KMS-11 (cell line): ENCODE measurements at regions not wholly inside any gene's neighbourhood (a gene's known extent, or its start where the extent isn't known, plus 50 kb on each side); places are given as distances from the start of the nearest gene placed in this dataset.
"Not testable (repeated sequence)": the region's sequence is repeated elsewhere in the genome, so short reads cannot be mapped to it uniquely, and the experiment has no call there.

Source experiments
- H2AFZ ChIP-seq: fragments of 200-600 bp; sonication (generic); 2 replicates; pipeline ENCODE4 v1.6.1; 2016; ENCODE audit warnings: antibody characterized with exemption, mixed run types, low read depth
- H3K27ac ChIP-seq: fragments of 200-600 bp; sonication (generic); 2 replicates; pipeline ENCODE4 v1.6.1; 2016; ENCODE audit warnings: mild to moderate bottlenecking, mixed run types
- H3K27me3 ChIP-seq: fragments of 200-600 bp; sonication (generic); 2 replicates; pipeline ENCODE4 v1.6.1; 2017; ENCODE audit warnings: mild to moderate bottlenecking, low read depth, mixed run types, moderate library complexity; ENCODE audit not compliant: insufficient read depth
- H3K36me3 ChIP-seq: fragments of 200-600 bp; sonication (generic); 2 replicates; pipeline ENCODE4 v1.6.1; 2017; ENCODE audit warnings: mild to moderate bottlenecking, mixed run types; ENCODE audit not compliant: insufficient read depth
- H3K4me1 ChIP-seq: fragments of 200-600 bp; sonication (generic); 2 replicates; pipeline ENCODE4 v1.6.1; 2016; ENCODE audit warnings: mild to moderate bottlenecking, low read depth, mixed run types; ENCODE audit not compliant: poor library complexity, severe bottlenecking
- H3K4me2 ChIP-seq: fragments of 200-600 bp; sonication (generic); 2 replicates; pipeline ENCODE4 v1.7.0; 2016; ENCODE audit warnings: mild to moderate bottlenecking, mixed run types
- H3K4me3 ChIP-seq: fragments of 200-600 bp; sonication (generic); IDR thresholded peaks from 2 replicates; pipeline ENCODE4 v1.6.1; 2017; ENCODE audit warnings: low read depth, low read length, mixed read lengths; ENCODE audit not compliant: insufficient read depth
- H3K79me2 ChIP-seq: fragments of 200-600 bp; sonication (generic); 2 replicates; pipeline ENCODE4 v1.6.1; 2016; ENCODE audit warnings: low read depth, mixed run types; ENCODE audit not compliant: insufficient read depth
- H3K9ac ChIP-seq: fragments of 200-600 bp; sonication (generic); 2 replicates; pipeline ENCODE4 v1.6.1; 2016; ENCODE audit warnings: mild to moderate bottlenecking, mixed run types
- H4K20me1 ChIP-seq: fragments of 200-600 bp; sonication (generic); 2 replicates; pipeline ENCODE4 v1.6.1; 2016; ENCODE audit warnings: mild to moderate bottlenecking, mixed run types; ENCODE audit not compliant: insufficient read depth
- TF ChIP-seq, protein P1 (sequence below): fragments of 200-600 bp; sonication (generic); conservative IDR thresholded peaks from 2 replicates; pipeline ENCODE4 v1.6.1; 2017; ENCODE audit warnings: low read depth, mild to moderate bottlenecking, antibody characterized with exemption, low read length, moderate library complexity, mixed read lengths

DNA sequence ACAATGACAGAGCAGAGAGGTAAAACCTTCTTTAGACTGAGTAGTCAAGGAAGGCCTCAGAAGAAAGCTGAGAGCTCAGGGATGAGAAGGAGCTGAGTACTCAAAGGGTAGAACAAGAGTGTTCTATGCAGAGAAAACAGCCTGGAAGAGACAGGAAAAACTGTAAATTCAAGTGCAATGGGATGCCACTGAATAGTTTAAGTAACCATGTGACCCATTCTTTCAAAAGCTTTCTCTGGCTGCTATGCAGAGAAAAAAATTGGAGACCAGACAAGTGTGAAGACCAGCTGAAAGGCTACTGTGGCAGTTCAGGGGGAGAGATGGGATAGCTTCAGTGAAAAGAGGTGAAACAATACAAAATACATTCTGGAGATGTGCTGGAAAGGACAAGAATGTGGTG is 61.3 kb upstream of the RNF38 start:
- Histone ChIP-seq H3K79me2 (0 out of 2 replicates have a peak, but pooled peaks cover 15% of the 10 kb centered on the region), H3K27ac (no peak overlapping the region)
- TF ChIP-seq, protein P1, sequence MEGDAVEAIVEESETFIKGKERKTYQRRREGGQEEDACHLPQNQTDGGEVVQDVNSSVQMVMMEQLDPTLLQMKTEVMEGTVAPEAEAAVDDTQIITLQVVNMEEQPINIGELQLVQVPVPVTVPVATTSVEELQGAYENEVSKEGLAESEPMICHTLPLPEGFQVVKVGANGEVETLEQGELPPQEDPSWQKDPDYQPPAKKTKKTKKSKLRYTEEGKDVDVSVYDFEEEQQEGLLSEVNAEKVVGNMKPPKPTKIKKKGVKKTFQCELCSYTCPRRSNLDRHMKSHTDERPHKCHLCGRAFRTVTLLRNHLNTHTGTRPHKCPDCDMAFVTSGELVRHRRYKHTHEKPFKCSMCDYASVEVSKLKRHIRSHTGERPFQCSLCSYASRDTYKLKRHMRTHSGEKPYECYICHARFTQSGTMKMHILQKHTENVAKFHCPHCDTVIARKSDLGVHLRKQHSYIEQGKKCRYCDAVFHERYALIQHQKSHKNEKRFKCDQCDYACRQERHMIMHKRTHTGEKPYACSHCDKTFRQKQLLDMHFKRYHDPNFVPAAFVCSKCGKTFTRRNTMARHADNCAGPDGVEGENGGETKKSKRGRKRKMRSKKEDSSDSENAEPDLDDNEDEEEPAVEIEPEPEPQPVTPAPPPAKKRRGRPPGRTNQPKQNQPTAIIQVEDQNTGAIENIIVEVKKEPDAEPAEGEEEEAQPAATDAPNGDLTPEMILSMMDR: no peak

DNA sequence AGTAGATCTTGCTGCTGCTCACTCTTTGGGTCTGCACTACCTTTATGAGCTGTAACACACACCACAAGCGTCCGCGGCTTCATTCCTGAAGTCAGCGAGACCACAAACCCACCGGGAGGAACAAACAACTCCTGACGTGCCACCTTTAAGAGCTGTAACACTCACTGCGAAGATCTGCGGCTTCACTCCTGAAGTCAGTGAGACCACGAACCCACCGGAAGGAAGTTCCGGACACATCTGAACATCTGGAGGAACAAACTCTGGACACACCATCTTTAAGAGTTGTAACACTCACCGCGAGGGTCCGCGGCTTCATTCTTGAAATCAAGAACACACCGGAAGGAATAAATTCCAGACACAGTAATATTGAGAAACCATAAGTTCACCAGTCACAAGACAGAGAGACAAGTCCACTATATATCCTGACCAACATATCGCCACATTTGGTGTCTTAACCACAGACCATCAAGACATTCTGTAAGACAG is 58.4 kb upstream of the RNF38 start:
- 0 out of 2 replicates have a peak, but pooled peaks cover 15% of the 10 kb centered on the region for H3K79me2 ChIP-seq
- not testable (repeated sequence) for H2AFZ ChIP-seq, H3K27me3 ChIP-seq, H3K4me1 ChIP-seq, H3K27ac ChIP-seq, H3K36me3 ChIP-seq, H3K4me3 ChIP-seq, H3K4me2 ChIP-seq, H3K9ac ChIP-seq, H4K20me1 ChIP-seq

More for the DNA sequence above, 61.3 kb upstream of the RNF38 start:
- H3K27me3 ChIP-seq: no peaks in the 10 kb centered on the region
- no peak overlapping the region for H3K4me3 ChIP-seq
- no peaks in the 10 kb centered on the region for H3K36me3 ChIP-seq
- H4K20me1 ChIP-seq: no peaks in the 10 kb centered on the region
- no peak overlapping the region for H3K9ac ChIP-seq
- H3K4me1 ChIP-seq: no peaks in the 10 kb centered on the region
- no peak overlapping the region for H3K4me2 ChIP-seq
- no peak overlapping the region for H2AFZ ChIP-seq

DNA sequence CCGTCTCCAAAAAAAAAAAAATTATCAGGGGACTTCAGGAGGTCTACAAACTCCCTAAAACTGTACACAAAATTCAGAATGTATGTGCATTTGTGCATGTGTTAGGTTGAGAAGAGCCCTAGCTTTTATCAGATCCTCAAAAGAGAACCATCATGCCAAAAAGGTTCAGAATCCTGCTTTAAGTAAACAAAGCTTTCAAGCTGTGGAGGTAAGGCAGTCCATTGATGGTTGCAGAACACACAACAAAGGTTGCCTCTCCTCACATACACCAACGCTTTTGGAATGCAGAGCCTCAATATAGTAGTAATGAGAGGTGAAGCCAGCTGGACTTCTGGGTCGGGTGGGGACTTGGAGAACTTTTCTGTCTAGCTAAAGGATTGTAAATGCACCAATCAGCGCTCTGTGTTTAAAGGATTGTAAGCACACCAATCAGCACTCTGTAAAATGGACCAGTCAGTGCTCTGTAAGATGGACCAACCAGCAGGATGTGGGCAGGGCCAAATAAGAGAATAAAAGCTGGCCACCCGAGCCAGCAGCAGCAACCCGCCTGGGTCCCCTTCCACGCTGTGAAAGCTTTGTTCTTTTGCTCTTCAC is 57.9 kb upstream of the RNF38 start:
- Histone ChIP-seq H3K9ac (no peak overlapping the region), H3K4me2 (no peak overlapping the region), H3K79me2 (0 out of 2 replicates have a peak, but pooled peaks cover 13% of the 10 kb centered on the region), H3K27ac (no peak overlapping the region), H3K4me1 (no peaks in the 10 kb centered on the region), H2AFZ (no peak overlapping the region), H4K20me1 (no peaks in the 10 kb centered on the region), H3K36me3 (no peaks in the 10 kb centered on the region), H3K4me3 (no peak overlapping the region), H3K27me3 (no peaks in the 10 kb centered on the region)
- TF ChIP-seq, protein P1: no peak

DNA sequence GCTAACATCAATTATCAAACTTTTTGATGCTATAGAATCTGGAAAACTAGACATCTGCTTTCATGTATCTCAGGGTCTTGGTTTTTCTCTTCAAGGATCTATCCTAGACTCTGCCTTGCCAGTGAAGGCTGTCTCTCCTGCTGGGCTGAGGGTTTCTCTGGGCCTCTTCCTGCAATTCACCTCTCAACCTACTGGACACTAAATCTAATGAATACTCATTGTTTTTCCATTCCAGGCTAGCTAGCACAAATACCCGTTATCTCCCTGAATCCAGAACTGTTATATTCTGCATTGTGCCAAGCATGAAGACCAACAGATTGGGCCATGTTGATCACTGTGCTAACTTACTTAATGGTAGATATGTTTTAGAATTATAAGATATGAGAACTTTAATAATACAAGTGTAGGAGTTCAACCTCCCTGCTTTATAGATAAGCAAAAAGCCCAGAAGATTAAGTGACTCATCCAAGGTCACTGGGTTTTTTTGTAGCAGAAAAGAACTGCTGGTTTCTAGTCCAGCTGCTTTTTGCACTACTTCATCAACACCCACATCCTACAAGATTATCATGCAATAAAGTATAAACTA is 56.5 kb upstream of the RNF38 start:
- Histone ChIP-seq H3K4me3 (no peak overlapping the region), H4K20me1 (no peaks in the 10 kb centered on the region), H3K79me2 (0 out of 2 replicates have a peak, but pooled peaks cover 9% of the 10 kb centered on the region), H3K4me2 (no peak overlapping the region), H3K4me1 (no peaks in the 10 kb centered on the region), H2AFZ (no peak overlapping the region), H3K27ac (no peak overlapping the region), H3K36me3 (no peaks in the 10 kb centered on the region), H3K9ac (no peak overlapping the region), H3K27me3 (no peaks in the 10 kb centered on the region)
- TF ChIP-seq, protein P1: no peak

DNA sequence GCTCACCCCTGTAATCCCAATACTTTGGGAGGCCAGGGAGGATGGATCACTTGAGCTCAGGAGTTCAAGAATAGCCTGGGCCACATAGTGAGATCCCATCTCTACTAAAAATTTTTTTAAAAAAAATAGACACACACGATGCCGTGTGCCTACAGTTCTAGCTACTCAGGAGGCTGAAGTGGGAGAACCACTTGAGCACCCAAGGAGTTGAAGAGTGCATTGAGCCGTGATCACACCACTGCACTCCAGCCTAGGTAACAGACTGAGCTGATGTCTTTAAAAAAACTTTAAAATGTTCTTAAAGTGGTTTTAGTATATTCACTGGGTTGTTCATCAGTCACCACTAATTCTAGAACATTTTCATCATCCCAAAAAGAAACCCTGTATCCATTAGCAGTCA is 51.9 kb upstream of the RNF38 start:
- H3K4me1 ChIP-seq: no peaks in the 10 kb centered on the region
- H3K27ac ChIP-seq: no peak overlapping the region
- no peak overlapping the region for H3K9ac ChIP-seq
- no peaks in the 10 kb centered on the region for H3K36me3 ChIP-seq
- H4K20me1 ChIP-seq: no peaks in the 10 kb centered on the region
- H3K4me3 ChIP-seq: no peak overlapping the region
- TF ChIP-seq, protein P1: no peak
- H2AFZ ChIP-seq: no peak overlapping the region
- no peak overlapping the region for H3K4me2 ChIP-seq
- no peaks in the 10 kb centered on the region for H3K79me2 ChIP-seq
- H3K27me3 ChIP-seq: no peaks in the 10 kb centered on the region
